PC-9 (cell line): ENCODE measurements at regions not wholly inside any gene's neighbourhood (a gene's known extent, or its start where the extent isn't known, plus 50 kb on each side); places are given as distances from the start of the nearest gene placed in this dataset.
"Not testable (repeated sequence)": the region's sequence is repeated elsewhere in the genome, so short reads cannot be mapped to it uniquely, and the experiment has no call there.

Experiments
- BruUV-seq: library from RNA; stranded (reverse); fragments of 400-500 nt; replicated peaks from 2 replicates; lab custom pipeline; 2021; lab: Mats Ljungman, UMichigan
- CTCF ChIA-PET: fragments of 300-600 bp; sonication (Branson Sonifier 250); formaldehyde crosslinking; loops from one replicate; lab custom pipeline; 2022; ENCODE audit warnings: antibody characterized with exemption; lab: Charles Lee
- POLR2A ChIA-PET: fragments of 300-600 bp; sonication (Branson Sonifier 250); formaldehyde crosslinking; loops from one replicate; lab custom pipeline; 2022; ENCODE audit warnings: antibody characterized with exemption; ENCODE audit not compliant: unreplicated experiment; lab: Charles Lee
- DNase-seq, 2 experiments: peaks; one replicate each; pipeline versions ENCODE4 v3.0.0 to v3.0.0-alpha.2; 2015 to 2022; ENCODE audit warnings: mixed read lengths in 1 of 2
- H2AFZ ChIP-seq: fragments of 200-600 bp; sonication (generic); 2 replicates; pipeline ENCODE4 v1.8.1; 2017; ENCODE audit warnings: antibody characterized with exemption
- H3F3A ChIP-seq: fragments of 200-600 bp; sonication (generic); 2 replicates; pipeline ENCODE4 v1.8.1; 2017; ENCODE audit warnings: antibody characterized with exemption, mild to moderate bottlenecking, low read depth; ENCODE audit not compliant: insufficient read depth
- H3K27ac ChIP-seq: fragments of 200-600 bp; sonication (generic); 2 replicates; pipeline ENCODE4 v1.6.1; 2016; ENCODE audit warnings: mixed run types
- H3K27me3 ChIP-seq: fragments of 200-600 bp; sonication (generic); 2 replicates; pipeline ENCODE4 v1.6.1; 2016; ENCODE audit warnings: low read depth, mixed run types; ENCODE audit not compliant: insufficient read depth
- H3K36me3 ChIP-seq: fragments of 200-600 bp; sonication (generic); 2 replicates; pipeline ENCODE4 v1.6.1; 2016; ENCODE audit warnings: low read depth, mixed run types
- H3K4me1 ChIP-seq: fragments of 200-600 bp; sonication (generic); replicated peaks from 2 replicates; pipeline ENCODE4 v1.6.1; 2016; ENCODE audit warnings: mixed run types; ENCODE audit not compliant: insufficient read depth
- H3K4me2 ChIP-seq: fragments of 200-600 bp; sonication (generic); 2 replicates; pipeline ENCODE4 v1.6.1; 2017; ENCODE audit warnings: mixed run types
- H3K4me3 ChIP-seq: fragments of 200-600 bp; sonication (generic); 2 replicates; pipeline ENCODE4 v1.6.1; 2016; ENCODE audit warnings: mixed run types
- H3K79me2 ChIP-seq: fragments of 200-600 bp; sonication (generic); 2 replicates; pipeline ENCODE4 v1.6.1; 2017; ENCODE audit warnings: low read depth, mixed run types
- H3K9me2 ChIP-seq: fragments of 200-600 bp; sonication (generic); 2 replicates; pipeline ENCODE4 v1.8.1; 2017; ENCODE audit warnings: mild to moderate bottlenecking; ENCODE audit not compliant: insufficient read depth
- H3K9me3 ChIP-seq: fragments of 200-600 bp; sonication (generic); 2 replicates; pipeline ENCODE4 v1.8.1; 2016; ENCODE audit warnings: low read depth; ENCODE audit not compliant: insufficient read depth
- H4K20me1 ChIP-seq: fragments of 200-600 bp; sonication (generic); 2 replicates; pipeline ENCODE4 v1.8.1; 2017; ENCODE audit not compliant: insufficient read depth
- intact Hi-C: fragments of 100-400 bp; cut with micrococcal nuclease; formaldehyde crosslinking; loops from one replicate; pipeline ENCODE4 v1.10.0; 2022; ENCODE audit not compliant: unreplicated experiment

- H4K20me1 ChIP-seq, intact Hi-C loops, H3K36me3 ChIP-seq, H3K27me3 ChIP-seq, H3K27ac ChIP-seq, H3K9me3 ChIP-seq, POLR2A ChIA-PET, CTCF ChIA-PET, H3F3A ChIP-seq, H3K4me3 ChIP-seq, H3K4me2 ChIP-seq, H3K4me1 ChIP-seq, H2AFZ ChIP-seq, H3K9me2 ChIP-seq, BruUV-seq, H3K79me2 ChIP-seq, DNase-seq: not testable (repeated sequence)
Measured at GRCh38 chr21:9656455-9656854, 864.9 kb upstream of the TPTE start.

GRCh38 chr21:9657779-9658178 lies 863.6 kb upstream of the TPTE start:
- H3K79me2 ChIP-seq, H3F3A ChIP-seq, H4K20me1 ChIP-seq, H3K4me2 ChIP-seq, BruUV-seq, H3K36me3 ChIP-seq, H3K27ac ChIP-seq, H2AFZ ChIP-seq, H3K9me2 ChIP-seq, DNase-seq, POLR2A ChIA-PET, H3K4me3 ChIP-seq, CTCF ChIA-PET, H3K4me1 ChIP-seq, H3K9me3 ChIP-seq, H3K27me3 ChIP-seq, intact Hi-C loops: not testable (repeated sequence)

GRCh38 chr21:9659877-9660276 lies 861.5 kb upstream of the TPTE start:
- H3K27ac ChIP-seq, H3K9me2 ChIP-seq, H4K20me1 ChIP-seq, H3K4me2 ChIP-seq, POLR2A ChIA-PET, H3K79me2 ChIP-seq, H3K27me3 ChIP-seq, H3K9me3 ChIP-seq, H3K4me3 ChIP-seq, H3K36me3 ChIP-seq, BruUV-seq, CTCF ChIA-PET, H3K4me1 ChIP-seq, DNase-seq, H2AFZ ChIP-seq, H3F3A ChIP-seq, intact Hi-C loops: not testable (repeated sequence)

DNA sequence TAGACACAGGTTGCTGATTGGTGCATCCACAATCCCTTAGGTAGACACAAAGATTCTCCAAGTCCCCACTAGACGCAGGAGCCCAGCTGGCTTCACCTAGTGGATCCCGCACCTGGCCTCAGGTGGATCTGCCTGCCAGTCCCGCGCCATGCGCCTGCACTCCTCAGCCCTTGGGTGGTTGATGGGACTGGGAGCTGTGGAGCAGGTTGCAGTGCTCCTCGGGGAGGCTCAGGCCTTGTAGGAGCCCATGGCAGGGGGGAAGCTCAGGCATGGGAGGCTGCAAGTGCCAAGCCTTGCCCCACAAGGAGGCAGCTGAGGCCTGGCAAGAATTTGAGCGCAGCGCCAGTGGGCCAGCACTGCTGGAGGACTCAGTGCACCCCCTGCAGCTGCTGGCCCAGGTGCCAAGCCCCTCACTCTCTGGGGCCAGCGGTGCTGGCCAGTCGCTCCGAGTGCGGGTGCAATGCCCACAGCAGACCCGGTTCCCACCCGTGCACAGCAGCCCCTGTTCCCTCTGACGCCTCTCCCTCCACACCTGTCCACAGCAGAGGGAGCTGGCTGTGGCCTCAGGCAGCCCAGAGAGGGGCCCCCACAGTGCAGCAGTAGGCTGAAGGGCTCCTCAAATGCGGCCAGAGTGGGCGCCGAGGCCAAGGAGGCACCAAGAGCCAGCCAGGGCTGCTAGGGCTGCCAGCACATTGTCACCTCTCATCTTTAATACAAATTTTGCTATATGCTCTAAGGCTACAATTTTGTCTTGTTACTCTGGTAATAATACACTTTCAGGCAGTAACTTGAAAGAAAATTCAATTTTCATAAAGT lies 857.3 kb upstream of the TPTE start:
- intact Hi-C loops, H3K36me3 ChIP-seq, H3K79me2 ChIP-seq, BruUV-seq, H3K4me3 ChIP-seq, H3K9me2 ChIP-seq, H3K27ac ChIP-seq, H3K4me1 ChIP-seq, CTCF ChIA-PET, H4K20me1 ChIP-seq, H3K9me3 ChIP-seq, H2AFZ ChIP-seq, H3K27me3 ChIP-seq, H3K4me2 ChIP-seq, H3F3A ChIP-seq, DNase-seq, POLR2A ChIA-PET: not testable (repeated sequence)

DNA sequence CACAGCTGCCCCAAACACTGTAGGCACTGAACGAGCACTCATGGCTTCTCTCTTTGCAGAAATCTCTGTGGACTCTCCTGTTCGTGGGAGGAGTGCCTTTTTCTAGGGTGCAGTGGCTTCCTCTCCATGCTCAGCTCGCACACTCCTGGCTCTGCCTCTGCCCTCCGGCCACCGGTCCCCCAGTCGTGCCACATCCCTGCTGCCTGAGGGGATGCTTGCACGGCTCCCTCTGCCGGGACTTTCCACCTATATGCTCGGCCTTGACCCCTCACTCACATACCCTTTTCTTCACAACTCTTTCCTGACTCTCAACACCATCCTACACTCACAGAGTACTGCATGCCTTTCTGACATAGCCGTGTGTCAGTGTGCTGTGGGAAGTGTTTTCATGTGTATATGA lies 845.6 kb upstream of the TPTE start:
- DNase-seq, CTCF ChIA-PET, H3K27me3 ChIP-seq, H3K27ac ChIP-seq, H3K9me3 ChIP-seq, H3F3A ChIP-seq, H3K9me2 ChIP-seq, intact Hi-C loops, H3K79me2 ChIP-seq, H3K4me2 ChIP-seq, H3K36me3 ChIP-seq, BruUV-seq, POLR2A ChIA-PET, H3K4me1 ChIP-seq, H4K20me1 ChIP-seq, H3K4me3 ChIP-seq, H2AFZ ChIP-seq: not testable (repeated sequence)

DNA sequence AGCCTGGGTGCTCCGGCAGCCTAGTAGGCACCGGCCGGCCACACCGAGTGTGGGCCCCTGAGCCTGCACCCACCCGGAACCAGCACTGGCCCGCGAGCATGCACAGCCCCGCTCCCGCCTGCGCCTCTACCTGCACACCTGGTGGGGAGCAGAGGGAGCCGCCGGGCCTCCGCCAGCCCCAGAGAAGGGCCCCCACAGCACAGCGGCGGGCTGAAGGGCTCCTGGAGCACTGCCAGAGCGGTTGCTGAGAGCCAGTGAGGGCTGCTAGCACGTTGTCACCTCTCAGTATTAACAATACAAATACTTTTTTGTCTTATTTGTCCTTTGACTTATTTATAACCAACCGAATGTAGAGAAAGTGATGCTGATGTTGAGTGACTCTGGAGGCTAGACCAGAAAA lies 842.4 kb upstream of the TPTE start:
- POLR2A ChIA-PET, H3K27me3 ChIP-seq, H3K27ac ChIP-seq, H3K4me2 ChIP-seq, H3K9me2 ChIP-seq, H2AFZ ChIP-seq, H4K20me1 ChIP-seq, H3F3A ChIP-seq, CTCF ChIA-PET, H3K4me1 ChIP-seq, H3K9me3 ChIP-seq, H3K79me2 ChIP-seq, BruUV-seq, H3K4me3 ChIP-seq, intact Hi-C loops, DNase-seq, H3K36me3 ChIP-seq: not testable (repeated sequence)

GRCh38 chr21:9688945-9689344 lies 832.4 kb upstream of the TPTE start:
- H3K27ac ChIP-seq, H4K20me1 ChIP-seq, H3K9me3 ChIP-seq, DNase-seq, POLR2A ChIA-PET, H3K4me2 ChIP-seq, H2AFZ ChIP-seq, BruUV-seq, intact Hi-C loops, H3K36me3 ChIP-seq, H3K79me2 ChIP-seq, H3K9me2 ChIP-seq, H3K27me3 ChIP-seq, H3F3A ChIP-seq, H3K4me3 ChIP-seq, CTCF ChIA-PET, H3K4me1 ChIP-seq: not testable (repeated sequence)
